NCI-H82 treated with DMSO at 0.1 percent for 48 hours (cell line): ENCODE measurements at regions not wholly inside any gene's neighbourhood (a gene's known extent, or its start where the extent isn't known, plus 50 kb on each side); places are given as distances from the start of the nearest gene placed in this dataset.

Experiments used
- DNase-seq: peaks from one replicate; lab custom pipeline; 2025; ENCODE audit not compliant: unreplicated experiment; lab: John Stamatoyannopoulos, UW

DNA sequence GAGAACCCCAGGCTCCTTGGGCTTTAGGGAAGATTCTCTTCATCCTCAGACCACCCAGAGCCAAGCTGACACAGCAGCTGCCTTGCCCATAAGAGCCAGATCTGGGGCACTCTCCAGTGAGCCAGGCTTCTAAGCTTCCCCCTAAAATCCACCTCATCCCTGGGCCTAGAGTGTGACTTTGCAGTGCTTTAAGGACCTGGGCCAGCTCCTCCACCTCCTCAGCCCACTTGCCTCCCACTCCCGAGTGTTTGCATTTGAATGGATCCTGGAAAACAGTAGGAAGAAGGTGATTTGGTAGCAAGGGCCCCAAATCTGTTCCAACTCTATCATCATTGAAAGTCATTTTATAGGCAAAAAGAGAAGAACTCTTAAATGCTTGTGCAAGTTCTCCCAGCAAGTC is 108.7 kb upstream of the UBL3 start:
- no peak for DNase-seq

DNA sequence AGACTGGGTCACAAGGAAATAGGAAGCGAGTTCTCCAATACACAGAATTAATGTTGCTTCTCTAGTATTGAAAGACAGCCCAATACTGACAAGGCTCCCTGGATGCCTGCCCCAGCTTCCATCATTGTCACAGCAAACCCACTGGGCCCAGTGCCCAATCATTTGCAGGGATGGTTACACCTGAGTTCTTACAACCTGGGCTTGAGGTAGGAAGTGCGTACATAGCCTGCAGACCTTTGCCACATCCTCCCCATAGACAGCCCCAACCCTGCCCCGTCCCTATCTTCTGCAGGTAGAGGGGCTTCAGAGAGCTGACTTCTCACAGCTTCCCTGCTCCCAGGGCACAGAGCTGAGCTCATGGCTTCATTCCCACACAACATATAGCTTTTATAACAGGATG is 108.1 kb upstream of the UBL3 start:
- DNase-seq = no peak

DNA sequence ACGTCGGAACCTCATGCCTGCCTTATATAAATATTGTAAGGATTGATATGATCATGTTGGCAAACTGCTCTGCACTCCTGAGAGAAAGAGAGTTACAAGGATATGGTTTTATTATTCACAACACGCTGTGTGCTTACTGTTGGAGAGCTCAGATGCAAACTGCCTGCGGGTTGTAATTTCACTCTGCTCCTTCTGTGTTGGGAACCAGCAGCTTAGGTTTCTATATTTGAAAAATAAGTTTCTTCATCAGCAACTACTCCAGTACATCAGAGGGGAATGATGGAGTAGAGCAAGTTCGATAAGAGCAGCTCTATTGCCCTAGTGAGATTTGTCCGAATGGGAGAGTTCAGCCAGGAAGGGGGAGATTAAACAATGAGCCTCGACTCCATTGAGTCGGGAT is 106.9 kb upstream of the UBL3 start:
- DNase-seq = no peak

DNA sequence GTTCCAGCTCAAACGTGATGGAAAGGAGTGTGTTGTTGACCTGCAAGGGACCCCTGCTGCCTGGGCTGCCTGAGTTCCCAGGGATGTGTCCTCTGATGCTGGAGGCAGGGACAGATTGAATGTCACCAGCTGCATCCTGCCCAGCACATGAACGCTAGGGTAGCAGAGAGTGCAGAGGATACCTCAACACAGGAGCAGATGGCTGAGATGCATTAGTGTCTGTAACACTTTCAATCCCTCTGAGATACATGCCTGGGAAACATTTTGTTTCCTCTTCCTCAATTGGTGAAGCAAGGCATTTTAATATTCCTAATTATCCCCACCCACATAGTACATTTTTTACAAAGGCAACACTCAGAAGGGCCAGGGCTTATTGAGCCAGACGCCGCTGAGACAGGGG is 106.4 kb upstream of the UBL3 start:
- peak; percentile 69 for DNase-seq

DNA sequence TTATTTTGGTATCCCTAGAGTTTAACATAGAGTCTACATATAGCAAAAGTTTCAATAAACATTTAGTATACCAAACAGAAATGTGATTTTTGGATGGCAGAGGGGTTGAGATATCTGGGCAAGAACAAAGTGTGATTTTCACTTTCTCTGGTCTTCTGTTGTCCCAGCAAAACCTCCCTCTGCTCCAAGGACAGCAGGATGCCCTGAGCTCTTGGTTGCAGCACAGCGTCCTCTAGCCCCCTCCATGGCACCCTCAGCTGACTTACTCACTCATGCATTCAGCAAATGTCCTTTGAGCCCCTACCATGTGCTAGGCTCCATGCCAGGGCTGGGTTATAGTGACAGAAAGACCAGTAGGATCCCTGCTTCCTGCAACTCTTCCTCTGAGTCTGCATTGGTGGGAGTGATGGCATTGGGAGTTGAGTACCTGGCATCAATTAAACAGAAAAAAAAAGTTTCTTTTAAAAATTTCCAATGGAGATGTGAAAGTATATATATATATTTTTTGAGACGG is 104.8 kb upstream of the UBL3 start:
- no peak for DNase-seq

DNA sequence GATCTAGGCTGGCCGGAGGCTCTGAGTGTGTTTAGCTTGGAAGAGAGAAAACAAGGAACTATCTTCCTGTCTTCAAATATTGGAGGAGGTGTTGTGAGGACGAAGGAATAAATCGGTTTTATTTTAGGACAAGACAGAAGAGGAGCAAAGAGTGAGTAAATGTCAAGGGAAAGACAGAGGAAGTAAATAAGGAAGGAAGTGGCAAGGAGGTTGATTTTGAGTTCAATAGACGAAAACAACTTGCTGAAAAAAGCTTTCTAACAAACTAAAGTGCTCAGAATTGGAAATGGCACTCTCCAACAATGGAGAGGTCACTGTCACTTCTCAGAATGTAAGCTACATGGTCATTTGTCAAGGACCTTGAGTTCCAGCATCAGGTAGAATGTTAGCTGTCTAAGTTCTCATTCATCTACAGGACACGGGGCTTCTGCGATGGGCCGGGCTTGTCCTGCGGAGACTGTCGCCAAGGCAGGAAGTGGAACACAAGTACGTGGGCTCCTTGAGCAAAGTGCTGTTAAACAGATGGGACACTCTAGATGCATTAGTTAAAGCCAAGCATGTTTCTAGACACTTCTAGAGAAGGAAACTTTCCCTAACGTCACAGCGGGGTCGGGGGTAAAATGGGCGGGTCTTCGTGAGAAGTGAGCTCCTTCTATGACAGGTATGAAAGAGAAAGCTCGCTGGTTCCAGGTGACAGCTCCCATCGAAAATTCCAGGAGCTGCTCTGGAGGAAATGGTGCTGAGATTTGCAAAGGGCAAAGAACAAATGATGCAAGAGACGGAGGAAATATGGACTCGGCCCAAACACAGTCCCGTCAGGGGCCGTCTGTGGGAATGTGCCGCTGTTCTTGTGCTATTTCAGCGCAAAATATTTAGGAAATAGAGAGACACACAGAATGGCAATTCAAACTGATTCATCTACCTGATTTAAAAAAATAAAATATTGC is 103.9 kb upstream of the UBL3 start:
- DNase-seq = no peak

DNA sequence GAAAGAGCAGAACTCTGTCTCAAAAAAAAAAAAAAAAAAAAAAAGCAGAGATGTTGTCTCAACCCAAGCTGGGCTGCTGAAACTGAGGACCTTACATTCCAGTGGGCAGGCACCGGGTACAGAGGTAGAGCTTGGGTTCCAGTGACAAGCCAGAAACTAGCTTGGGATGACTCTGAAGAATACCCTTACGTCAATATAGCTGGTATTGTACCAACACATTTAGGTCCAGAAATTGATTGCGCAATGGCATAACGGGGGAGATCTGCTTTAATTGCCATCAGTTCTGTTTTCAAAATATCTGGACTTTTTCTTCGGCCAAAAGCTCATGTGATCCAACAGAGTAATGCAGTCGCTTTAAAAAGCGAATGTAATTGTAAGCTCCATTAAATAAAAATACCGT is 103.1 kb upstream of the UBL3 start:
- DNase-seq = no peak

DNA sequence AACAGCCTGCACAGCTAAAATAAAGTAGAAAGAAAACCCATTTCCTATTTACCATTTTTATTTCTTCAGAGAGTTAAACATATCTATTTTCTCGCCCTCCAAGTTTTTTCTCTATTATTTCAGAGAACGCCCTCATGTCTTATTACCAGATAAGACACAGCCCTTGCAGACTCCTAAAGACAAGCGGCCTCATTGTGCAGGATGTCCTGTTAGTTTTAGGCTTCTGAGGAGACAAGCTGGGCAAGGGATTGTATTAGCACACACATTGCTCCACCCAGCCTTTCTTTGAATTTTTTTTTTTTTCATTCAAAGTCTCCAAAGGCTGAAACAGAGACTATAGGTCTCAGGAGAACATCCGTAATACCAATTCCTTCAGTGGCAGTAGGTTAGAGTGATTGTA is 101.8 kb upstream of the UBL3 start:
- no peak for DNase-seq

DNA sequence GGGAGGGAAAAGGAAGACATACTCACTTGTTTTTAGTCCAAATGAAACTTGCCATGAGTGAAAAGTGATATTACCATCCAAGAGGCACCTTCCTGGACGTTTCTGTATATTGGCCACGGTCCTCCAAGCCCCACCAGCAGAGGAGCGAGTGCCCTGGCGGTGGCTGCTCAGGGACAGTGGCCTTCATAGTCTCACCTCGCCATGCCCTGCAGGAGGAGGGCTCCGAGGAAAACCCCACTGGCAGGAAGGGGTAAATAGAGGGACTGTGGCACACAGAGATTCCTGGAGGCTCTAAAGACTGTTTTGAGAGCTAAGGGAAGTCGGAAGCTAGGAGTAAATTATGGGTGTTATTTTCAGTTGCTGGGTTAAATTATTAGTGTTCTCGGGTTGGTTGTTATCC is 98.4 kb upstream of the UBL3 start:
- no peak for DNase-seq

DNA sequence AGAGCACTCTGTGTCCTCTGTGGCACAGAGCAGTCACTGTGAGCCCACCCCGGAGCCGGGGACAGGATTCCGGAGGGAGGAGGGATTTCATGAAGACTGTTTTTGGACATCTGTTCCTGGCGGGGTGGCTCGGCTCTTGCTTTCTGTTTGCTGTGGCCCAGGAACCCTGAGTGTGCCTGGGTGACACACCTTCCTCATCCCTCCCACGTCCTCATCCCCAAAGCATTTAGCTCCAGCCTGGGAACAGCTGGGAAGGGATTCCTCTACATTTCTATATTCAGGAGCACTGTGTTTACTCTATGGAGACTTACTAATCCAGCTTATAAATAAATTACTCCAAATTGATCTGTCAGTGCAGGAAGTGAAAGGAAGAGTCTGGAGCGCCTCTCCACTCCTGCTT is 97.8 kb upstream of the UBL3 start:
- peak; percentile 79 for DNase-seq

DNA sequence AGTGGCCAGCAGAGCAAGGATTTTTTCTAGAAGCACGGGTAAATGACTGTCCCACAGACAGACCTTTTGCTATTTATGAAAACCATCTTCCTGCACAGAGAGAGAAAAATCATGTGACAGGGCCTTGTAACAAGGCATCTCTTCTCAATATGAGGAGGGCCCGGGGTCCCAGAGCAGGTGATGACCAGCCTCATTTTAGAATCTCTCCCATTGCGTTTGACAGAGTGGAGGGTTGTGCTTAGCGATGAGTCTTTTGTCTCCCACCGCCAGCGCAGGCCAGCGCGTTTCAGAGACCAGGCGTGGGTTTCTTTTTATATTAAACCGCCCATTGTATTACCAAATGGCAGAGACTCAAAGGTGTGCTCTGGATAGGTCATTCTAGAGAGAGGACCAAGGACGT is 97.4 kb upstream of the UBL3 start:
- DNase-seq = no peak

DNA sequence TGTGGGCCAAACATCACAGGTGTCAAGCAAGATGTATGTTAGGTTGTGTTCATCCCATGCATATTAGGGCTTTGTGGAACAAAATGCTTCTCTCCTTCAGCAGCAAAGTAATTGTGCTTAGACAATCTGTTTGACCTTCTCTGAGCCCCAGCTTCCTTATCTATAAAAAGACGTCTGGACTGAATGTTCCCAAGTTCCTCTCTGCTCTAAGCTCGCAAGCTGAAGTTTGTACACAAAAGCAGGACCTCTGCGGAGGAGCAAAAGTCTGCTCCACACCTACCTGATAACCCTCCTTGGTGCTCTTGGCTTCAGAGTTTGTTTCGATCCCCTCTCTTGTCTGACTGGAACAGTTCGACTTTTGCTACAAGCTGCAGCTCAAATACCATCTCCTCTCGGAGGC is 95.7 kb upstream of the UBL3 start:
- no peak for DNase-seq

DNA sequence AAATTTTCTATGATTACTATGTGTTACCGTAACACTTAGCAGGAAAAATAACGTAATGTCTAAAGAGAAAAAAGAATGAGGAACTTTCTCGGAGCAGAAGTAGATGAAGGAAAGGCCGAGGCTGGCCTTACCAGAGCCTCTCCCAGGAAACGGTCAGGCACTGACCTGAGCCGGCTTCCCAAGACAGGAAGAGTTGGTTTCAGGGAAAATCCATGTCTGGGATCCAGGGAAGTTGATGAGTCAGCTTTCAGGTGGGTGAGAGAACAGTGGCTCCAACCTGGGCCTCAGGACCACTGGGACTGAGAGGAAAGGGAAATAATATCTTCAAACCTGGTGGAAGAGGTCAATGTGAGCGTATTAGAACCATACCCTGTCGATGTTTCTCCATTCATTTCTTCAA is 93.3 kb upstream of the UBL3 start:
- no peak for DNase-seq

DNA sequence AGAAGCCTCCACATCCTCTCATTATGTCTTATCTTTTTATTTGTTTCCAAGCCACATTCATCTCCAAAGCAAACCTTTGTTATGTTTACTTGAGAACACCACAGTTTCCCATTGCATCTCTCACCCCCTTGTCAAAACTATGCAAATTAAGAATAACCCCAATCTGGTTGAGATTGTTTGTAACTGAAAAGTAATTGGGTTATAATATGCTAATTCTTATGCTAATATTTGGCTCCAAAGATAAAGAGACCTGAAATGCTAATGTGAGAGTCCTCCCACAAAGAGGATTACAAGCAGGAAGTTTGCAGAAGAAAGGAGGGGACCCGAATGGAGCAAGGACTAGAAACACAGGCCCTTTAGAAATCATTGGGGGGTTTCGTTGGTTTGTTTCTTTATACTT is 92.9 kb upstream of the UBL3 start:
- DNase-seq = no peak

DNA sequence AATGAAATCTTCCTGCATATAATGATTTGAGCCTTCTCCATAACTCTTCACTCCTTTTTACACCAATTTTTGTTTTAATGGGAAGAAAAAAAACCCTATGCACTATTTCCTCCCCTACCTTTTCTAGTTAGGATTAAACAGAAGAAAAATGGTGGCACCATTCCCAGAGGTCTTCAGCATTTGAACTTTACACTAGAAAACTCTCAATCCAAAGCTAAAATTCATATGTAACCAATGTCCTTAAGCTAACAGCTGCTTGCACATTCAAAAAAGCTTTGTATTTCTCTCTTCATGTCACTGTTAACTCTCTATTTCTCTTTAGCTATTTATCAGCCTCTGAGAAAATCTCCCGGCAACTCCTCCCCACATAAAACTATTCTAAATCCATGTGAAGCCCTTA is 90.3 kb upstream of the UBL3 start:
- DNase-seq = no peak

DNA sequence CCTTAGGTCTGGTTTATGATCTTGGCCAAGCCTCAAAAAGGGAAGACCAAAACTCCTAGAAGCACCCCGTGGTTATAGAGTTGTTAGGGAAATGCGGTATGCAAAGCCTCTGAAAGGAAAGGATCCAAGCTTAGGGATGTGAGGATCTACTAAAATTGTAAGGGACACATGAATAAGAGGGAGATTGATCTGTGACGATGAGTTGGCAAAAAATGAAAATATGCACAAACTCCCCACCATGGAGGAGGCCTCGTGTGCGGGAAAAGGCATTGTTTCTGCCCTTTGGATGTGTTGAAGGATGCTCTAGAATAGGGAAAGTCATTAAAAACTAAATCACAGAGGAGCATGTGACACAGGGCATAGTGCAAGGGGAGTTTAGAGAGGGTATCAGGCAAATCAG is 88.7 kb upstream of the UBL3 start:
- DNase-seq = no peak

DNA sequence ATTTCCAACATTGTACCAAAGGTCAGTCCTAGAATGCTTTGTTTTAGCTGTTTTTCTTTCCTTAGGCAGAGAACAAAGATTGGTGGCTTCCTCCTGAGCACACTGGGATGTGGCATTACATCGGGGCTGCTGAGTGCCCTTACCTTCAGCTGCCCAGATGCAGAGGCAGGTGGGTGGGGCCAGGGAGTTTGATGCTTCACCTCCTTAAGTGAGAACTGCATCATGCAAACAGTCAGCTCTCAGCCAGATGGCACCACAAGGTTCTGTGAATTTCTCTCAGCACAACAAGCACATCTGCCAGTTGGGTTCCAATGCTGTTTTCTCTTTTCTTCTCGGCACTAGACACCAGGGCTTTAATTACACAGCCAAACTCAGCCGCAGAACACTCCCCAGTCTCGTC is 87.4 kb upstream of the UBL3 start:
- no peak for DNase-seq

DNA sequence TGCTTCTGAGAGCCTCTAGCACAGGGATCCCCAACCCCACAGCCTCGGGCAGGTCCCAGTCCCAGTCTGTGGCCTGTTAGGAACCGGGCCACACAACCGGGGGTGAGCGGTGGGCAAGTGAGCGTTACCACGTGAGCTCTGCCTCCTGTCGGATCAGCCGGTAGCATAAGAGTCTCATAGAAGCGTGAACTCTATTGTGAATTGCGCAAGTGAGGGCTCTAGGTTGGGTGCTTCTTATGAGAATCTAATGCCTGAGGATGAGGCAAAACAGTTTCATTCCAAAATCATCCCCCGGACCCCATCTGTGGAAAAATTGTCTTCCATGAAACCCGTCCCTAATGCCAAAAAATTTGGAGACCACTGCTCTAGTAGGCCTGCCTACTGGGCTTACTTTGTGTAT is 87.0 kb upstream of the UBL3 start:
- no peak for DNase-seq

DNA sequence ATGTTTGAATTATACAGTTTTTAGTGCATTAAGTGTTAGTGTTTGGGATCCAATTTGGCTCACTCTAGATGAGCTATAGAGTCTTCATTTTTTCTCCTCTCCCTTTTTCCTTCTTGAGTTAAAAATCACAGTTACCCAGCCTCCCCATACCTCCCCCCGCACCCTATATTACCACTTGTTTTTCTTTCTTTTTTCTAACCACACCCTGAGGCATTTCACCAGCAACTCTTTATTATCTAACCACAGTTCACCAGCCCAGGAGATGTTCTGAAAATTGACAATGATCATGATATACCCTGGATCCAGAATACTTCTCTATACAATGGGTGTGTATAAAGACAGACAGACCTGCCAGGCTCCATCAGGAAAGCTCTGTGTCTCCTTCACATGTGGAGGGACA is 86.5 kb upstream of the UBL3 start:
- no peak for DNase-seq

DNA sequence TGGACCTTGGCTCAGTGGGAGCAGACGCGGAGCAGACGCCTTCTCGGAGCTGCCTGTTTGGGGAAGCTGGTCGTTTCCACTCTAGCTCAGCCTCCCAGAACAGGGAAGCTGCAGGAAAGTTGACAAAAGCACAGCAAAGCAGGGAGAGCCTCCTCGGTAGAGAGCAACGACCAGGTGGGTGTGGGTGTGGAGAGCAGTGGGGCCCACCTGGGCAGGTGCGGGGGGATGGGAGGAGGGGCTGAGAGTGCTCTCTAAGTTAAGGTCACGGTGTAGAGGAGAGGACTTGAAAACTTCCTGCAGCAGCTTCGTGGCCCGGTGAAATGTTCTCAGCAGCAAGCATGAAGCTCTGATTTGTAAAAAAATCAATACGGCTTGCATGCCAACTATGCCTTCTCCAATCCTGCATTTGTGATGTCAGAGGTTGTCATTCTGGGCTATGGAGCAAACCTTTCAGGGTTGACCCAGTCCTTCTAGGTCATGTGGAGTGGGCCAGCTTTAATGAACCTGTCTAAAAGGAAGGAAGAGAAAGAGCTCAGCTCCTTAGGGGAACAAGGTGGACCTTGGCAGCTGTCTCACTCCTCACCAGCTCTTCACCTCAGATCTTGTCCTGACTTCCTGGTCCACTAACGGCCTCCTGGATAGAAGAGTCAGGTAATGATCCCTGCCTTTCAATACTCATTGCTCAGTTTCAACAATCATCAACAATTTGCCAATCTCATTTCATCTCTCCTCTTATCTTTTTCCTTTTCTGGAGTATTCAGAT is 85.8 kb upstream of the UBL3 start:
- no peak for DNase-seq

DNA sequence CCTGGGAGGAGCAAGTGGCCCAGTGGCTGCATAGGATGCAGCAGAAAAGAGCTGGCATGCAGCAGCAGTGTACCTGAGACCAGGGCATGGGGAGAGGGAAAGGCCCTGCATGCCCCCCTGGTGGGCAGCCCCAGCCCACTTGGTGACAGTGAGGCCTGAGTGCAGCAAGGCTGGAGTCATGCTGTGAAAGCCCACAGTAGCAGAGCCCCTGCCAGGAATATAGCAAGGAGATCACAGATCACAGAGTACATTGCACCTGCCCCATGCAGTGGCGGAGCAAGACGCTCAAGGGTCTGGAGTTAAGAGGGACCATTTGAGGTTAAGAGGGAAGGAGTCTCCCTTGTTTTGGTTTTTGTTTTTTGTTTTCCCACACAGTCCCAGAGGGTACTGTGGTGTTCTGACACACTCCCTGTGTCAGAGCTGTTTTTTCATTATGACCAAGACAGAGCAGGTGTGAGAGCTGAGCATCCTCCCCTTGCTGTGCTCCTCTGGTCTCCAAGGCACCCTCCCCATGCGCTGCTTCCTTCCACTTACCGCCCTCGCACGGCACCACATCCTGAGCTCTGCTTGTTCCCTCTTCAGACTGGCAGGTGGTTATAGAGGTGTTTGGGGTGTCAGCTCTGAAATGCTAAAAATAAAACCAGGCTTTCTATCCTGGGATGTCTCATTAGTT is 85.0 kb upstream of the UBL3 start:
- no peak for DNase-seq
